ENCODE measurements at regions not wholly inside any gene's neighbourhood (a gene's known extent, or its start where the extent isn't known, plus 50 kb on each side); places are given as distances from the start of the nearest gene placed in this dataset.
"Not testable (repeated sequence)": the region's sequence is repeated elsewhere in the genome, so short reads cannot be mapped to it uniquely, and the experiment has no call there.

GRCh38 chr6:132190815-132191175 lies 210.5 kb downstream of the MOXD1 start:
- Mint-ChIP-seq H3K4me3 (ENCODE audit: unreplicated experiment) (no peak overlapping the region), H3K9me3 (ENCODE audit: unreplicated experiment) (no peaks in the 10 kb centered on the region), H3K36me3 (ENCODE audit: insufficient read depth, unreplicated experiment) (no peaks in the 10 kb centered on the region), H3K27ac (ENCODE audit: low read depth, unreplicated experiment) (peak overlapping the region; percentile 7), H3K4me1 (ENCODE audit: insufficient read depth, unreplicated experiment) (peaks cover 15% of the 10 kb centered on the region), H3K27me3 (ENCODE audit: insufficient read depth, unreplicated experiment) (no peaks in the 10 kb centered on the region)
- BruUV-seq (replicated peaks), result no TSS peak
- ChIA-PET POLR2A (interaction anchor here (0.9 kb wide), 1 partner anchor 11 kb away, joined by 3 read pairs; no protein-coding TSS in a partner anchor), CTCF (interaction anchor here (1.2 kb wide), 2 partner anchors 28 to 266 kb away, joined by 4 to 5 read pairs; no protein-coding TSS in a partner anchor)
- intact Hi-C loops (cut with micrococcal nuclease), result no loop called here
- no peak for TF ChIP-seq CTCF (IDR thresholded peaks at IDR 0.05; ENCODE audit: unreplicated experiment)
- DNase-seq (ENCODE audit: unreplicated experiment), result peak; percentile 60

- peaks cover 15% of the 10 kb centered on the region for H3K4me1 Mint-ChIP-seq (ENCODE audit: insufficient read depth, unreplicated experiment)
- peaks cover 3% of the 10 kb centered on the region for H3K9me3 Mint-ChIP-seq (ENCODE audit: unreplicated experiment)
- TF ChIP-seq CTCF (IDR thresholded peaks at IDR 0.05; ENCODE audit: unreplicated experiment), result no peak
- H3K27ac Mint-ChIP-seq (ENCODE audit: low read depth, unreplicated experiment), result peak overlapping the region; percentile 7
- peak; percentile 29 for DNase-seq (ENCODE audit: unreplicated experiment)
- no peaks in the 10 kb centered on the region for H3K36me3 Mint-ChIP-seq (ENCODE audit: insufficient read depth, unreplicated experiment)
- no peaks in the 10 kb centered on the region for H3K27me3 Mint-ChIP-seq (ENCODE audit: insufficient read depth, unreplicated experiment)
- ChIA-PET CTCF (no interaction called here), POLR2A (interaction anchor here (0.9 kb wide), 1 partner anchor 12 kb away, joined by 3 read pairs; no protein-coding TSS in a partner anchor)
- no TSS peak for BruUV-seq (replicated peaks)
- intact Hi-C loops (cut with micrococcal nuclease), result no loop called here
- no peak overlapping the region for H3K4me3 Mint-ChIP-seq (ENCODE audit: unreplicated experiment)
Observed at GRCh38 chr6:132190097-132190814, 211.0 kb downstream of the MOXD1 start.

GRCh38 chr6:132188556-132189264 lies 212.6 kb downstream of the MOXD1 start:
- CTCF ChIA-PET, result no interaction called here
- Mint-ChIP-seq H3K9me3 (ENCODE audit: unreplicated experiment) (peaks cover 12% of the 10 kb centered on the region), H3K4me1 (ENCODE audit: insufficient read depth, unreplicated experiment) (peaks cover 15% of the 10 kb centered on the region), H3K27ac (ENCODE audit: low read depth, unreplicated experiment) (no peak overlapping the region), H3K36me3 (ENCODE audit: insufficient read depth, unreplicated experiment) (no peaks in the 10 kb centered on the region), H3K4me3 (ENCODE audit: unreplicated experiment) (no peak overlapping the region), H3K27me3 (ENCODE audit: insufficient read depth, unreplicated experiment) (no peaks in the 10 kb centered on the region)
- BruUV-seq (replicated peaks), result no TSS peak
- peak; percentile 61 for DNase-seq (ENCODE audit: unreplicated experiment)
- TF ChIP-seq CTCF (IDR thresholded peaks at IDR 0.05; ENCODE audit: unreplicated experiment), result no peak
- intact Hi-C loops (cut with micrococcal nuclease), result no loop called here
- POLR2A ChIA-PET, result interaction anchor here (0.6 kb wide), 2 partner anchors 14 to 23 kb away, joined by 3 read pairs; no protein-coding TSS in a partner anchor

- no peaks in the 10 kb centered on the region for H3K27me3 Mint-ChIP-seq (ENCODE audit: insufficient read depth, unreplicated experiment)
- peaks cover 19% of the 10 kb centered on the region for H3K9me3 Mint-ChIP-seq (ENCODE audit: unreplicated experiment)
- no peak for DNase-seq (ENCODE audit: unreplicated experiment)
- ChIA-PET POLR2A (no interaction called here), CTCF (no interaction called here)
- no TSS peak for BruUV-seq (replicated peaks)
- no peak overlapping the region for H3K4me3 Mint-ChIP-seq (ENCODE audit: unreplicated experiment)
- no peak for TF ChIP-seq CTCF (IDR thresholded peaks at IDR 0.05; ENCODE audit: unreplicated experiment)
- H3K27ac Mint-ChIP-seq (ENCODE audit: low read depth, unreplicated experiment), result no peak overlapping the region
- peaks cover 15% of the 10 kb centered on the region for H3K4me1 Mint-ChIP-seq (ENCODE audit: insufficient read depth, unreplicated experiment)
- no peaks in the 10 kb centered on the region for H3K36me3 Mint-ChIP-seq (ENCODE audit: insufficient read depth, unreplicated experiment)
- intact Hi-C loops (cut with micrococcal nuclease), result no loop called here
Observed at GRCh38 chr6:132187816-132188215, 213.5 kb downstream of the MOXD1 start.

- H3K36me3 Mint-ChIP-seq (ENCODE audit: insufficient read depth, unreplicated experiment); BruUV-seq (replicated peaks); H3K4me3 Mint-ChIP-seq (ENCODE audit: unreplicated experiment); H3K4me1 Mint-ChIP-seq (ENCODE audit: insufficient read depth, unreplicated experiment); CTCF ChIA-PET; H3K27ac Mint-ChIP-seq (ENCODE audit: low read depth, unreplicated experiment); H3K27me3 Mint-ChIP-seq (ENCODE audit: insufficient read depth, unreplicated experiment); DNase-seq (ENCODE audit: unreplicated experiment); intact Hi-C loops (cut with micrococcal nuclease); POLR2A ChIA-PET: not testable (repeated sequence)
- peaks cover 20% of the 10 kb centered on the region for H3K9me3 Mint-ChIP-seq (ENCODE audit: unreplicated experiment)
Observed at GRCh38 chr6:132184966-132185365, 216.3 kb downstream of the MOXD1 start.
